SK-N-MC (cell line): ENCODE measurements at regions not wholly inside any gene's neighbourhood (a gene's known extent, or its start where the extent isn't known, plus 50 kb on each side); places are given as distances from the start of the nearest gene placed in this dataset.
A peak's percentile ranks its signal among the peaks of the same experiment; 100 is the strongest.

Source experiments
- DNase-seq: peaks from one replicate; pipeline ENCODE4 v3.0.0-alpha.2; 2011; ENCODE audit warnings: low read depth, low spot score
- H3K27ac ChIP-seq: fragments of 200-600 bp; sonication (generic); 2 replicates; pipeline ENCODE4 v1.5.1; 2016; ENCODE audit warnings: mixed run types
- H3K36me3 ChIP-seq: fragments of 200-600 bp; sonication (generic); 2 replicates; pipeline ENCODE4 v1.6.1; 2017; ENCODE audit warnings: antibody characterized with exemption, low read length, mixed read lengths; ENCODE audit not compliant: insufficient read depth
- H3K4me3 ChIP-seq: fragments of 200-600 bp; sonication (generic); 2 replicates; pipeline ENCODE4 v1.5.1; 2016
- H3K9ac ChIP-seq: fragments of 200-600 bp; sonication (generic); 2 replicates; pipeline ENCODE4 v1.8.0; 2017; ENCODE audit warnings: mixed run types, mixed read lengths; ENCODE audit not compliant: insufficient read length
- H3K9me3 ChIP-seq: fragments of 200-600 bp; sonication (generic); 2 replicates; pipeline ENCODE4 v1.6.1; 2017; ENCODE audit warnings: low read depth, mild to moderate bottlenecking, antibody characterized with exemption, low read length, moderate library complexity, mixed read lengths
- EZH2 ChIP-seq: fragments of 200-600 bp; sonication (generic); IDR thresholded peaks from one replicate; pipeline ENCODE4 v1.6.1; 2017; ENCODE audit warnings: antibody characterized with exemption
- FOXP2 ChIP-seq: optimal IDR thresholded peaks from 2 replicates; pipeline ENCODE3; 2011; ENCODE audit warnings: mild to moderate bottlenecking, moderate library complexity; ENCODE audit not compliant: insufficient read depth; ENCODE audit errors: extremely low read length, control extremely low read depth
- POLR2AphosphoS5 ChIP-seq: IDR thresholded peaks from 2 replicates; pipeline ENCODE4 v1.6.1; 2012; ENCODE audit warnings: mild to moderate bottlenecking, low read depth, low read length, borderline replicate concordance

DNA sequence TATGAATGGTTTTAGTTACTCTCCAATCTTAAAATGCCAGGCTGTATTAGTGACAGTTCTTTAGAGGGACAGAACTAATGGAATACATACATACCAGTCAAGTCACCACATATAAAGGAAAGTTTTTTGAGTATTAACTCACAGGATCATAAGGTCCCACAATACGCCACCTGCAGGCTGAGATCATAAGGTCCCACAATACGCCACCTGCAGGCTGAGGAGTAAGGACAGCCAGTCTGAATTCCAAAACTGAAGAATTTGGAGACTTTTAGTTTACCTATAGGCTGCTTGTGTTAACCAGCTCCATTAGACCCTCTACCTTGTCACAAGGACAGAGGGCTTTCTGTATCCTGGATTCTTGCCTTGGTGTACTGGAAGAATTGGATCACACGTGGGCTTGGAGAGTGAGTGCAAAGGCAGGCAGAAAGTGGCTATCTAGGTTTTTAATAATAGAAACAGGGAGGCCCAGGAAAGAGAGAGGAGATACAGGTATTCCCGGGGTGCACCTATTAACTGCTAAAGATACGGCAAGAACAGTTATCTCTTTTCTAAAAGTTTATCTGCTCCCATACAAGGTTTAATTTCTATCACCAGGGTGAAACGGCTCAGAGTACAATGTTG is 234.9 kb upstream of the CYRIA start:
- no peak overlapping the region for H3K27ac ChIP-seq
- DNase-seq, result peak; percentile 22
- H3K9me3 ChIP-seq, result no peaks in the 10 kb centered on the region
- H3K36me3 ChIP-seq, result no peaks in the 10 kb centered on the region
- H3K9ac ChIP-seq, result no peak overlapping the region
- no peak for TF ChIP-seq POLR2AphosphoS5
- no peak for TF ChIP-seq FOXP2
- no peak for TF ChIP-seq EZH2
- H3K4me3 ChIP-seq, result no peak overlapping the region

DNA sequence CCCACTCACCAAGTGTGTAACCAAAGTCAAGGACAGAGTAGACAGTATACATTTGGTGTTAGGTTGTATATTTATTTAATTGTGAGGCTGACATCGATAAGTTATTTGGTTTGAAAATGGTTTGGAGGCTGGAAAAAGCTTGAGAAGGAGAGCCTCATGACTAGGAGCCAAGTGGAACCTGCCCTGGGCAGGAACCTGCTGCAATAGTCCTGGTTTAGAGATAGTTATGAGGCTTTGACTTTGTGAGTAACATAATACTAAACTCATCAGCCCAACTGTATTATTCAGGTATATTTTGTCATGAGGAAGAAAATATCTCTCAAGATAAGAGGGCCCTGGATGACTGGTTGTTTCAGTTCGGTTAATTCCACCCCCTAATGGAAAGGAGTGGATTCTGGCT is 234.3 kb upstream of the CYRIA start:
- Histone ChIP-seq H3K9me3 (no peaks in the 10 kb centered on the region), H3K36me3 (no peaks in the 10 kb centered on the region), H3K4me3 (no peak overlapping the region), H3K9ac (no peak overlapping the region), H3K27ac (no peak overlapping the region)
- no peak for DNase-seq
- TF ChIP-seq EZH2, result no peak
- TF ChIP-seq POLR2AphosphoS5, result no peak
- TF ChIP-seq FOXP2, result no peak

DNA sequence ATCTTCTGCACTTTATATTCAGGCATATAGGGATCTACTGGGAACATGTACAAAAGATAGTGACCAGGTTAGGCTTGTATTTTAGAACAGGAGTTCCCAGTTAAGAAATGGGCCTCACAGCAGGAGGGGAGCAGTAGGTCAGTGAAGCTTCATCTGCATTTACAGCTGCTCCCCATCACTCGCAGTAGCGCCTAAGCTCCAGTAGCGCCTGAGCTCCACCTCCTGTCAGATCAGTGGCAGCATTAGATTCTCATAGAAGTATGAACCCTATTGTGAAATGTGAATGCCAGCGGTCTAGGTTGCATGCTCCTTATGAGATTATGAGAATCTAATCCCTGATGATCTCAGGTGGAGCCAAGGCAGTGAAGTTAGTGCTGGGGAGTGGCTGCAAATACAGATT is 224.4 kb upstream of the CYRIA start:
- TF ChIP-seq FOXP2, result no peak
- TF ChIP-seq EZH2, result no peak
- TF ChIP-seq POLR2AphosphoS5, result no peak
- Histone ChIP-seq H3K36me3 (no peaks in the 10 kb centered on the region), H3K4me3 (no peak overlapping the region), H3K9ac (no peak overlapping the region), H3K9me3 (no peaks in the 10 kb centered on the region), H3K27ac (no peak overlapping the region)
- DNase-seq, result no peak

DNA sequence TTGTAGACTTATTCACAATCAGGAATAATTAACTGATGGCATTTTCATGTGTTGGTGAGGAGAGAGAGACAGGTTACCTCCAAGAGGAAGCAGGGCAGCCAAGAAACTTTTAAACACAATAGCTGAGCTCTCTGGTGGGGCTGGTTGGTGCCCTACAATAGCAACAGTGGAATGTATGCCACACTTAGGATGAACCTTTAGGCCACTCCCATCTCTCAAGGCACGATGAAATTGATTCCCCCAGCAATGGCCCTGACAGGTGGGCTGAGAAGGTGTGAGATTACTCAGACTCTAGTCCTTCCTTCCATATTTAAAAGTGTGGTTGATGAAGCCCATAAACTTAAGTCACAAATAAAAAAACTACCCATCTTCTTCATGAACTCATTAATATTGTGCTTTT is 219.4 kb upstream of the CYRIA start:
- no peak for DNase-seq
- Histone ChIP-seq H3K36me3 (no peaks in the 10 kb centered on the region), H3K27ac (no peak overlapping the region), H3K9me3 (no peaks in the 10 kb centered on the region), H3K4me3 (no peak overlapping the region), H3K9ac (no peak overlapping the region)
- no peak for TF ChIP-seq POLR2AphosphoS5
- TF ChIP-seq FOXP2, result no peak
- TF ChIP-seq EZH2, result no peak

- no peak for TF ChIP-seq FOXP2
- no peak for TF ChIP-seq EZH2
- TF ChIP-seq POLR2AphosphoS5, result no peak
- Histone ChIP-seq H3K4me3 (no peak overlapping the region), H3K36me3 (no peaks in the 10 kb centered on the region), H3K9me3 (no peaks in the 10 kb centered on the region), H3K9ac (no peak overlapping the region), H3K27ac (no peak overlapping the region)
- no peak for DNase-seq
Measured at GRCh38 chr2:16882706-16883105, 217.1 kb upstream of the CYRIA start.

GRCh38 chr2:16881122-16881521 is 215.5 kb upstream of the CYRIA start:
- Histone ChIP-seq H3K9ac (no peak overlapping the region), H3K9me3 (no peaks in the 10 kb centered on the region), H3K4me3 (no peak overlapping the region), H3K27ac (no peak overlapping the region), H3K36me3 (no peaks in the 10 kb centered on the region)
- DNase-seq, result no peak
- no peak for TF ChIP-seq EZH2
- no peak for TF ChIP-seq FOXP2
- TF ChIP-seq POLR2AphosphoS5, result no peak

GRCh38 chr2:16871411-16871810 is 205.8 kb upstream of the CYRIA start:
- DNase-seq, result no peak
- H3K4me3 ChIP-seq, result no peak overlapping the region
- TF ChIP-seq FOXP2 (no peak), POLR2AphosphoS5 (no peak)
- no peaks in the 10 kb centered on the region for H3K9me3 ChIP-seq
- H3K9ac ChIP-seq, result no peak overlapping the region
- no peak overlapping the region for H3K27ac ChIP-seq
- H3K36me3 ChIP-seq, result no peaks in the 10 kb centered on the region

DNA sequence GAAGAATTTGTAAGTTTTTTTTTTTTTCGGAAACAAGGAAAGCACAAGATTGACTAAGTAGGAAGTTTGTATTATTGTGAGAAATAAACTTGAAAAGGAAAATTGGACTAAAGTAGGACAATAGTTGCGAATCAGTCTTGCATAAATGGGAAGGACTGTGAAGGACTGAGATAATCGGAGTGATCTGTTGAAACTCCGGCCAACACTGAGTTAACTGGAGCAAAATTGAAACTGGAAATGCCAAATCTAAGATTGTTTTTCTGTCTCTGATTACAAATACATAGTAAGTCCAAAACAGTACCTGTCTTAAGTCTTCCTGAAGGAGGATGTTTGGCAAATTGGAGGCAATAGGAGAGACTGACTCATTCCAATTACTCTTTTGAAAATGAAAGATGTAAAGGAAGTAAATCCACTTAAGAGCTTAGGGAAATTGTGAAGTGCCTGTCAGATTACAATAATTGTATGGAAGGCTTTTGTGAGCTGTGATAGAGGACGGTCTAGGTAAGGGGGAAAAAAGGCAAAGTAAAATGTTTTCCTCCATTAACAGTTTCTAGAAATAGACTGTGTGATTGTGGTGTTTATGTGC is 204.9 kb upstream of the CYRIA start:
- no peaks in the 10 kb centered on the region for H3K9me3 ChIP-seq
- TF ChIP-seq POLR2AphosphoS5 (no peak), EZH2 (no peak), FOXP2 (no peak)
- H3K36me3 ChIP-seq, result no peaks in the 10 kb centered on the region
- H3K27ac ChIP-seq, result no peak overlapping the region
- no peak overlapping the region for H3K4me3 ChIP-seq
- H3K9ac ChIP-seq, result no peak overlapping the region
- no peak for DNase-seq

DNA sequence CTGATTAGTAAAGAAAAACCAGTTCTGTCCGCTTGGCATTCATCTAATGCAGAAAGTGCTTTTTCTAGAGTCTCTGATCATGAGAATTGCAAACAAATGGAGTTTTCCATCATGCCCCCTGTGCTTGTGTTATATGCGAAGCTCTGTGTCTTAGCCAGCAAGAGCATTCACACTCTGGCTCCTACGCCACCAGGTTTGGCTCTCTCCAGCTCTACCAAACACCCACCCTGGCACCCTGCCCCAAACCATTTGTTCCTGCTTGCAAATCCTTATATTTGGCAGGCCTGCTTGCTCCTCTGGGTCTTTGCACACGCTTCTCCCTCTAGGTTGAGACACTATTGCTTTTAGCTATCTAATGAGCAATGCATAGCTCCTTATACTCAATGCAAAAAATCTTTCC is 204.1 kb upstream of the CYRIA start:
- Histone ChIP-seq H3K36me3 (no peaks in the 10 kb centered on the region), H3K9ac (no peak overlapping the region), H3K27ac (no peak overlapping the region), H3K4me3 (no peak overlapping the region), H3K9me3 (no peaks in the 10 kb centered on the region)
- no peak for DNase-seq
- TF ChIP-seq POLR2AphosphoS5, result no peak
- TF ChIP-seq EZH2, result no peak
- no peak for TF ChIP-seq FOXP2
